T-cell (primary cell): ENCODE measurements at regions not wholly inside any gene's neighbourhood (a gene's known extent, or its start where the extent isn't known, plus 50 kb on each side); places are given as distances from the start of the nearest gene placed in this dataset.

ENCODE experiments used
- ATAC-seq, 4 experiments: fragments of 200-7000 bp in 3 of 4; fragments of 150-1000 bp in 1 of 4; cut with Tn5 transposase; replicated peaks in 1 of 4; 1 replicate in 3 of 4; 2 replicates in 1 of 4; pipeline ENCODE4 v1.10.0; 2021; ENCODE audit warnings: moderate library complexity in 3 of 4, mild to moderate bottlenecking in 2 of 4, moderate number of reproducible peaks in 1 of 4
- CTCF ChIA-PET, 2 donors: fragments of 300-600 bp; sonication (Branson Sonifier 250); formaldehyde crosslinking; loops; one replicate each; lab custom pipeline; 2022; ENCODE audit warnings: antibody characterized with exemption in 2 of 2; lab: Charles Lee
- POLR2A ChIA-PET, 2 donors: fragments of 300-600 bp; sonication (Branson Sonifier 250); formaldehyde crosslinking; loops; one replicate each; lab custom pipeline; 2022; ENCODE audit warnings: antibody characterized with exemption in 2 of 2; lab: Charles Lee
- DNase-seq, 35 experiments: peaks; one replicate each; pipeline versions ENCODE4 v3.0.0 to v3.0.0-alpha.2; 2013 to 2023
- H3K27ac ChIP-seq: one replicate; pipeline ENCODE4 v1.5.1; 2013; ENCODE audit warnings: low read length
- H3K27me3 ChIP-seq, 2 experiments: replicated peaks in 1 of 2; 1 replicate in 1 of 2; 2 replicates in 1 of 2; pipeline versions ENCODE4 v1.6.1 to v1.7.0; 2013; ENCODE audit warnings: low read length in 1 of 2, mixed read lengths in 1 of 2; ENCODE audit not compliant: control insufficient read depth in 2 of 2, insufficient read depth in 2 of 2; ENCODE audit errors: extremely low read depth in 1 of 2
- H3K36me3 ChIP-seq, 2 donors: 1 replicate in 1 of 2; 2 replicates in 1 of 2; pipeline versions ENCODE4 v1.6.1 to v1.7.0; 2013; ENCODE audit warnings: low read length in 1 of 2; ENCODE audit not compliant: control insufficient read depth in 2 of 2, insufficient read depth in 1 of 2; ENCODE audit errors: extremely low read depth in 1 of 2
- H3K4me1 ChIP-seq, 2 experiments: 1 replicate in 1 of 2; 2 replicates in 1 of 2; pipeline versions ENCODE4 v1.6.1 to v1.7.0; 2013; ENCODE audit warnings: low read length in 2 of 2, mixed read lengths in 1 of 2; ENCODE audit not compliant: insufficient read depth in 2 of 2, control insufficient read depth in 1 of 2; ENCODE audit errors: extremely low read depth in 1 of 2
- H3K4me3 ChIP-seq, 2 donors: 1 replicate in 1 of 2; 2 replicates in 1 of 2; pipeline versions ENCODE4 v1.5.1 to v1.7.0; 2013; ENCODE audit warnings: mild to moderate bottlenecking in 2 of 2, low read length in 1 of 2, moderate library complexity in 1 of 2; ENCODE audit not compliant: control insufficient read depth in 1 of 2; ENCODE audit errors: extremely low read depth in 1 of 2
- H3K9me3 ChIP-seq: 2 replicates; pipeline ENCODE4 v1.7.0; 2013
- H3K27ac Mint-ChIP-seq, 2 donors: one replicate each; pipeline ENCODE4 v1.8.0; 2020 to 2021; ENCODE audit warnings: mild to moderate bottlenecking in 2 of 2, mixed read lengths in 2 of 2
- H3K27me3 Mint-ChIP-seq, 2 donors: one replicate each; pipeline ENCODE4 v1.8.0; 2021 to 2022; ENCODE audit warnings: mixed read lengths in 2 of 2
- H3K36me3 Mint-ChIP-seq: one replicate; pipeline ENCODE4 v1.8.0; 2021; ENCODE audit warnings: mixed read lengths
- H3K4me1 Mint-ChIP-seq, 3 donors: one replicate each; pipeline ENCODE4 v1.8.0; 2020 to 2022; ENCODE audit warnings: mixed read lengths in 3 of 3, mild to moderate bottlenecking in 1 of 3
- H3K4me3 Mint-ChIP-seq, 3 donors: one replicate each; pipeline ENCODE4 v1.8.0; 2020 to 2022; ENCODE audit warnings: mild to moderate bottlenecking in 3 of 3, mixed read lengths in 3 of 3, moderate library complexity in 3 of 3
- H3K9me3 Mint-ChIP-seq, 3 donors: one replicate each; pipeline ENCODE4 v1.8.0; 2020 to 2022; ENCODE audit warnings: mixed read lengths in 3 of 3
- WGBS: methylation state at CpG from one replicate; pipeline ENCODE4 v1.1.5; 2013; ENCODE audit warnings: missing lambda C conversion rate; ENCODE audit not compliant: insufficient coverage; 5-methylcytosine and 5-hydroxymethylcytosine counted together

GRCh38 chr4:156690572-156690971 lies 281.0 kb downstream of the PDGFC start:
- no peak overlapping the region for H3K4me3 ChIP-seq
- WGBS: no CpG with 5 or more reads among the region's 2 CpGs
- Mint-ChIP-seq H3K36me3 (no peaks in the 10 kb centered on the region), H3K27ac (no peak overlapping the region), H3K27me3 (no peaks in the 10 kb centered on the region), H3K4me3 (no peak overlapping the region), H3K4me1 (no peaks in the 10 kb centered on the region), H3K9me3 (peaks cover 2 to 4% (median 4%) of the 10 kb centered on the region in 3 donors)
- ATAC-seq (no peak), DNase-seq (no peak)
- POLR2A ChIA-PET: no interaction called here
- no peaks in the 10 kb centered on the region for H3K27me3 ChIP-seq
- no peaks in the 10 kb centered on the region for H3K4me1 ChIP-seq
- no peaks in the 10 kb centered on the region for H3K36me3 ChIP-seq
- H3K9me3 ChIP-seq: no peaks in the 10 kb centered on the region
- CTCF ChIA-PET: no interaction called here
- no peak overlapping the region for H3K27ac ChIP-seq

- H3K27me3 Mint-ChIP-seq: no peaks in the 10 kb centered on the region
- WGBS: no CpG with 5 or more reads among the region's 3 CpGs
- Histone ChIP-seq H3K9me3 (no peaks in the 10 kb centered on the region), H3K27me3 (no peaks in the 10 kb centered on the region), H3K4me1 (no peaks in the 10 kb centered on the region), H3K36me3 (no peaks in the 10 kb centered on the region), H3K27ac (no peak overlapping the region), H3K4me3 (no peak overlapping the region)
- no peak overlapping the region for H3K27ac Mint-ChIP-seq
- H3K9me3 Mint-ChIP-seq: peaks cover 0 to 4% (median 3%) of the 10 kb centered on the region in 3 donors
- ATAC-seq: no peak
- DNase-seq: no peak
- no peaks in the 10 kb centered on the region for H3K4me1 Mint-ChIP-seq
- no peaks in the 10 kb centered on the region for H3K36me3 Mint-ChIP-seq
- ChIA-PET POLR2A (no interaction called here), CTCF (no interaction called here)
- no peak overlapping the region for H3K4me3 Mint-ChIP-seq
Observed at GRCh38 chr4:156686120-156686519, 285.5 kb downstream of the PDGFC start.

- Mint-ChIP-seq H3K4me3 (no peak overlapping the region), H3K4me1 (no peaks in the 10 kb centered on the region), H3K9me3 (peaks cover 0 to 4% (median 3%) of the 10 kb centered on the region in 3 donors), H3K36me3 (no peaks in the 10 kb centered on the region), H3K27ac (no peak overlapping the region), H3K27me3 (no peaks in the 10 kb centered on the region)
- no CpG with 5 or more reads among the region's 3 CpGs for WGBS
- ChIA-PET POLR2A (no interaction called here), CTCF (no interaction called here)
- no peak overlapping the region for H3K4me3 ChIP-seq
- H3K36me3 ChIP-seq: no peaks in the 10 kb centered on the region
- H3K4me1 ChIP-seq: no peaks in the 10 kb centered on the region
- no peak overlapping the region for H3K27ac ChIP-seq
- no peaks in the 10 kb centered on the region for H3K27me3 ChIP-seq
- H3K9me3 ChIP-seq: no peaks in the 10 kb centered on the region
- DNase-seq (no peak), ATAC-seq (no peak)
Observed at GRCh38 chr4:156685308-156685707, 286.3 kb downstream of the PDGFC start.

- Mint-ChIP-seq H3K4me1 (no peaks in the 10 kb centered on the region), H3K36me3 (no peaks in the 10 kb centered on the region), H3K9me3 (peaks cover 5 to 9% (median 8%) of the 10 kb centered on the region in 3 donors), H3K27me3 (no peaks in the 10 kb centered on the region), H3K4me3 (no peak overlapping the region), H3K27ac (no peak overlapping the region)
- no peak overlapping the region for H3K4me3 ChIP-seq
- no peaks in the 10 kb centered on the region for H3K27me3 ChIP-seq
- CTCF ChIA-PET: no interaction called here
- ATAC-seq: no peak
- WGBS: 78% methylated on average over 2 of the region's 4 CpGs
- no peak for DNase-seq
- H3K36me3 ChIP-seq: no peaks in the 10 kb centered on the region
- H3K9me3 ChIP-seq: no peaks in the 10 kb centered on the region
- H3K4me1 ChIP-seq: no peaks in the 10 kb centered on the region
- H3K27ac ChIP-seq: no peak overlapping the region
- POLR2A ChIA-PET: no interaction called here
Observed at GRCh38 chr4:156677656-156678055, 293.9 kb downstream of the PDGFC start.

GRCh38 chr4:156677131-156677531 lies 294.5 kb downstream of the PDGFC start:
- Histone ChIP-seq H3K9me3 (no peaks in the 10 kb centered on the region), H3K36me3 (no peaks in the 10 kb centered on the region), H3K4me1 (no peaks in the 10 kb centered on the region), H3K4me3 (no peak overlapping the region), H3K27me3 (no peaks in the 10 kb centered on the region), H3K27ac (no peak overlapping the region)
- peaks cover 5 to 9% (median 8%) of the 10 kb centered on the region in 3 donors for H3K9me3 Mint-ChIP-seq
- DNase-seq: no peak
- H3K27ac Mint-ChIP-seq: no peak overlapping the region
- POLR2A ChIA-PET: no interaction called here
- H3K27me3 Mint-ChIP-seq: no peaks in the 10 kb centered on the region
- H3K4me1 Mint-ChIP-seq: no peaks in the 10 kb centered on the region
- no peaks in the 10 kb centered on the region for H3K36me3 Mint-ChIP-seq
- CTCF ChIA-PET: no interaction called here
- ATAC-seq: no peak
- WGBS: 82% methylated on average over 2 of the region's 6 CpGs
- no peak overlapping the region for H3K4me3 Mint-ChIP-seq

- DNase-seq: no peak
- ChIA-PET CTCF (no interaction called here), POLR2A (no interaction called here)
- no peaks in the 10 kb centered on the region for H3K4me1 ChIP-seq
- Mint-ChIP-seq H3K4me1 (no peaks in the 10 kb centered on the region), H3K9me3 (peaks cover 5 to 9% (median 8%) of the 10 kb centered on the region in 3 donors), H3K36me3 (no peaks in the 10 kb centered on the region), H3K27me3 (no peaks in the 10 kb centered on the region), H3K27ac (no peak overlapping the region), H3K4me3 (no peak overlapping the region)
- H3K9me3 ChIP-seq: no peaks in the 10 kb centered on the region
- no peak for ATAC-seq
- no peaks in the 10 kb centered on the region for H3K27me3 ChIP-seq
- WGBS: 100% methylated on average over 2 of the region's 3 CpGs
- no peak overlapping the region for H3K27ac ChIP-seq
- H3K4me3 ChIP-seq: no peak overlapping the region
- no peaks in the 10 kb centered on the region for H3K36me3 ChIP-seq
Observed at GRCh38 chr4:156676116-156676851, 295.3 kb downstream of the PDGFC start.
